ENCODE measurements at regions not wholly inside any gene's neighbourhood (a gene's known extent, or its start where the extent isn't known, plus 50 kb on each side); places are given as distances from the start of the nearest gene placed in this dataset.

DNA sequence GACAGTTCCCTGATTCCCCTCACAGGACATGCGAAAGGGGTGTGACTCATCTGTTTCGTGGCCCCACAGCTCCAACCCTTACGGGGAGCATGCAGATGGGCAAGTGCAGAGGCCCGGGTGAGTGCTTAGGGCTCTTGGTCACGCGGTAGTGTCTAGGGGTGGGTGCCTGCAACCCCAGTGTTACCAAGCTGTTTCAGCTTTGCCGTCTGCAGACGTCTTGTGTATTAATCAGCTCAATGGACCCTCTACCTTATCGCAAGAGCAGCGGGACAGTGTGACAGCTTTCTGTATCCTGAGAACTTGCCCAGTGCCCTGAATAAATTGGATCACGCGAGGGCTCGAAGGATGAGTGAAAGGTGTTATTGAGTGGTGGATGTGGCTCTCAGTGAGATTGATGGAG is 816.4 kb upstream of the ANO3 start:
- Mint-ChIP-seq H3K36me3 (ENCODE audit: unreplicated experiment) (no peaks in the 10 kb centered on the region), H3K27me3 (ENCODE audit: unreplicated experiment) (no peaks in the 10 kb centered on the region), H3K4me1 (ENCODE audit: low read depth, unreplicated experiment) (peaks cover 2% of the 10 kb centered on the region), H3K9me3 (ENCODE audit: unreplicated experiment) (no peaks in the 10 kb centered on the region), H3K27ac (ENCODE audit: unreplicated experiment) (no peak overlapping the region), H3K4me3 (ENCODE audit: unreplicated experiment) (no peak overlapping the region)
- no peak for DNase-seq
- TF ChIP-seq CTCF (IDR thresholded peaks at IDR 0.05; ENCODE audit: partially characterized antibody, unreplicated experiment), result no peak

GRCh38 chr11:25520459-25520858 is 811.5 kb upstream of the ANO3 start:
- H3K27ac Mint-ChIP-seq (ENCODE audit: unreplicated experiment), result no peak overlapping the region
- DNase-seq, result no peak
- no peaks in the 10 kb centered on the region for H3K9me3 Mint-ChIP-seq (ENCODE audit: unreplicated experiment)
- no peak overlapping the region for H3K4me3 Mint-ChIP-seq (ENCODE audit: unreplicated experiment)
- no peak for TF ChIP-seq CTCF (IDR thresholded peaks at IDR 0.05; ENCODE audit: partially characterized antibody, unreplicated experiment)
- no peaks in the 10 kb centered on the region for H3K4me1 Mint-ChIP-seq (ENCODE audit: low read depth, unreplicated experiment)
- H3K36me3 Mint-ChIP-seq (ENCODE audit: unreplicated experiment), result no peaks in the 10 kb centered on the region
- no peaks in the 10 kb centered on the region for H3K27me3 Mint-ChIP-seq (ENCODE audit: unreplicated experiment)

DNA sequence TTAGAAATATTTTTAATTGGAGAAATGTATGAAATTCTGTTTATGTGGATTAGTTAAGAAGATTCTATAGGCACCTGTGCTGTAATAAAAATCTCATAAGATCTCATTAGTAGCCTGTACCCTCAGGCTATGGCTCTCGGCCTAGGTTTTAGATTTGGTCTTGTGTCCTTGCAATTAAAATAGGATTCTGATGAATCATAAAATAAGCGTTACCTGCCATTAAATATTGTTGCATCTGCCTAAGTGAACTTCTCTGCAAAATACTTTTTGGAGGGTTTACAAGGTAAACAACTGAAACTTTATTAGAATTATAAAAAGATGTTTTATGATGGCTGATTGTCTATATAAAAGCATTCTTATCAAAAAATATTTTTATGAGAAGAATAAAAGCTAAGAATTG is 804.1 kb upstream of the ANO3 start:
- Mint-ChIP-seq H3K27ac (ENCODE audit: unreplicated experiment) (no peak overlapping the region), H3K27me3 (ENCODE audit: unreplicated experiment) (no peaks in the 10 kb centered on the region), H3K4me1 (ENCODE audit: low read depth, unreplicated experiment) (no peaks in the 10 kb centered on the region), H3K36me3 (ENCODE audit: unreplicated experiment) (no peaks in the 10 kb centered on the region), H3K4me3 (ENCODE audit: unreplicated experiment) (no peak overlapping the region), H3K9me3 (ENCODE audit: unreplicated experiment) (no peaks in the 10 kb centered on the region)
- no peak for TF ChIP-seq CTCF (IDR thresholded peaks at IDR 0.05; ENCODE audit: partially characterized antibody, unreplicated experiment)
- no peak for DNase-seq

GRCh38 chr11:25529572-25529971 is 802.4 kb upstream of the ANO3 start:
- Mint-ChIP-seq H3K27ac (ENCODE audit: unreplicated experiment) (no peak overlapping the region), H3K4me1 (ENCODE audit: low read depth, unreplicated experiment) (no peaks in the 10 kb centered on the region), H3K27me3 (ENCODE audit: unreplicated experiment) (no peaks in the 10 kb centered on the region), H3K9me3 (ENCODE audit: unreplicated experiment) (no peaks in the 10 kb centered on the region), H3K4me3 (ENCODE audit: unreplicated experiment) (no peak overlapping the region), H3K36me3 (ENCODE audit: unreplicated experiment) (no peaks in the 10 kb centered on the region)
- no peak for TF ChIP-seq CTCF (IDR thresholded peaks at IDR 0.05; ENCODE audit: partially characterized antibody, unreplicated experiment)
- no peak for DNase-seq

DNA sequence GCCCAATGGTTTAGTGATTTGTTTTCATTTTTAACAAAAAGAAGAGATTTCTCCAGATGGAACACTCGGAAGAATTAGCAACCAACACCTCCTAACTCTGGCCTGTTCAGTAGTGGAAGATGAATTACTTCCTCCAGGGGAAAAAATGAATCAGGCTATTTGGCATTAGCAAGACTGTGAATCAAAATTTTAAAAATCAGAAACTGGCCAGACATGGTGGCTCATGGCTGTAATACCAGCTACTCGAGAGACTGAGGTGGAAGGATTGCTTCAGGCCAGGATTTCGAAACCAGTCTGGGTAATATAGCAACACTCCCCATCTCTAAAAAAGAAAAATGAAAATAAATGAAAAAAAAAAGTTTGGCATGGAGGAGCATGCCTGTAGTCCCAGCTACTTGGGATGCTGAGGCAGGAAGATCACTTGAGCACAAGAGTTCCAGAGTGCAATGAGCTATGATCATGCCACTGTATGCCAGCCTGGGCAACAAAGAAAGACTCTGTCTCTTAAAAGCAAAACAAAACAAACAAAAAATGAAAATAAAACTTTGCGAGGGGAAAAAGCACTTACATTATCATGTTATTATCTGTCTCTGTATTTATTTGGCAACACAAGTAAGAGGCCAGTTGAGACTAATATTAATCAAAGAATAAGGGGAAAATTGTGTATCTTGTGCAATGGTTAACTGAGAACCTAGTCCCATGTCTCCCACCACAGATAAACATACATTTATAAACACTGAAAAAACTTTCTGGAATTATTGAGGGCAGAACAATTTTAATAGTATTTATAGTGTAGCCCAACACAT is 796.3 kb upstream of the ANO3 start:
- Mint-ChIP-seq H3K36me3 (ENCODE audit: unreplicated experiment) (no peaks in the 10 kb centered on the region), H3K4me3 (ENCODE audit: unreplicated experiment) (no peak overlapping the region), H3K27ac (ENCODE audit: unreplicated experiment) (no peak overlapping the region), H3K4me1 (ENCODE audit: low read depth, unreplicated experiment) (no peaks in the 10 kb centered on the region), H3K9me3 (ENCODE audit: unreplicated experiment) (no peaks in the 10 kb centered on the region), H3K27me3 (ENCODE audit: unreplicated experiment) (no peaks in the 10 kb centered on the region)
- TF ChIP-seq CTCF (IDR thresholded peaks at IDR 0.05; ENCODE audit: partially characterized antibody, unreplicated experiment), result no peak
- DNase-seq, result no peak
